Transverse colon (tissue), 4 donors: ENCODE measurements at regions not wholly inside any gene's neighbourhood (a gene's known extent, or its start where the extent isn't known, plus 50 kb on each side); places are given as distances from the start of the nearest gene placed in this dataset.

ENCODE experiments used
- DNase-seq: peaks from one replicate; pipeline ENCODE4 v3.0.0-alpha.2; 2019
- H3K27ac ChIP-seq, 4 donors: fragments of 200-600 bp; sonication (generic); 2 replicates each; pipeline ENCODE4 v1.5.1; 2016 to 2018; ENCODE audit warnings: inconsistent platforms in 4 of 4
- H3K27me3 ChIP-seq: fragments of 200-600 bp; sonication (generic); 2 replicates; pipeline ENCODE4 v1.5.1; 2017; ENCODE audit warnings: inconsistent platforms
- H3K36me3 ChIP-seq, 4 donors: fragments of 200-600 bp; sonication (generic); 2 replicates each; pipeline ENCODE4 v1.5.1; 2017 to 2019; ENCODE audit warnings: inconsistent platforms in 4 of 4
- H3K4me1 ChIP-seq, 4 donors: fragments of 200-600 bp; sonication (generic); 2 replicates each; pipeline ENCODE4 v1.5.1; 2017 to 2020; ENCODE audit warnings: inconsistent platforms in 4 of 4
- H3K4me3 ChIP-seq, 4 donors: fragments of 200-600 bp; sonication (generic); 1 replicate in 1 of 4; 2 replicates in 3 of 4; pipeline versions ENCODE4 v1.5.1 to v1.6.1; 2017 to 2019; ENCODE audit warnings: inconsistent platforms in 4 of 4
- H3K9me3 ChIP-seq, 2 donors: fragments of 200-600 bp; sonication (generic); 2 replicates each; pipeline ENCODE4 v1.5.1; 2017 to 2019; ENCODE audit warnings: inconsistent platforms in 2 of 2
- CTCF ChIP-seq, 5 experiments: fragments of 200-600 bp in 3 of 5; fragments of 450-650 bp in 2 of 5; sonication (generic) in 3 of 5; IDR thresholded peaks; 1 replicate in 2 of 5; 2 replicates in 3 of 5; pipeline ENCODE4 v1.5.1; 2016 to 2017; ENCODE audit warnings: antibody characterized with exemption in 5 of 5, inconsistent platforms in 3 of 5, mild to moderate bottlenecking in 2 of 5, moderate library complexity in 1 of 5
- EP300 ChIP-seq: sonication (generic); formaldehyde crosslinking; IDR thresholded peaks from one replicate; pipeline ENCODE4 v1.6.1; 2017; ENCODE audit warnings: antibody characterized with exemption, low read depth
- POLR2A ChIP-seq: fragments of 450-650 bp; IDR thresholded peaks from one replicate; pipeline ENCODE4 v1.6.1; 2016; ENCODE audit warnings: antibody characterized with exemption, mild to moderate bottlenecking, moderate library complexity
- POLR2AphosphoS5 ChIP-seq, 3 donors: sonication (generic); formaldehyde crosslinking; IDR thresholded peaks; one replicate each; pipeline ENCODE4 v1.6.1; 2016; ENCODE audit warnings: antibody characterized with exemption in 3 of 3
- whole genome bisulfite sequencing, 2 donors: methylation state at CpG; one replicate each; pipeline ENCODE4 v1.1.5; 2018; ENCODE audit warnings: low coverage in 1 of 2; 5-methylcytosine and 5-hydroxymethylcytosine counted together
- in situ Hi-C, 4 donors: fragments of 200-750 bp; cut with MboI; loops; one replicate each; pipeline versions ENCODE4 v1.15.0 to v1.15.1; 2017; ENCODE audit warnings: low sequenced_read_pairs in 3 of 4, low pct_ligation_motif_present in 1 of 4, low pct_unique_long_range_greater_than_20kb in 1 of 4
- intact Hi-C: fragments of 100-400 bp; cut with DNase I; formaldehyde crosslinking; loops from one replicate; pipeline ENCODE4 v1.15.1; 2023; ENCODE audit warnings: low total_unique reads

GRCh38 chr20:24405810-24406209 lies 63.6 kb upstream of the SYNDIG1 start:
- 63 to 67% methylated on average over 2 of the region's 2 CpGs for WGBS, 2 donors
- in situ Hi-C loops = loop anchor here in 1 of 4 donors (25.0 kb wide), 1 partner anchor 94 kb away; no protein-coding TSS in a partner anchor

GRCh38 chr20:24403406-24403805 lies 66.0 kb upstream of the SYNDIG1 start:
- Histone ChIP-seq H3K4me1 (no peaks in the 10 kb centered on the region), H3K4me3 (no peak overlapping the region), H3K9me3 (no peaks in the 10 kb centered on the region), H3K27me3 (no peaks in the 10 kb centered on the region), H3K36me3 (no peaks in the 10 kb centered on the region), H3K27ac (no peak overlapping the region)
- 69 to 100% methylated on average over 1 of the region's 1 CpG for WGBS, 2 donors
- no peak for DNase-seq
- intact Hi-C loops = no loop called here
- in situ Hi-C loops = loop anchor here in 1 of 4 donors (25.0 kb wide), 1 partner anchor 91 kb away; no protein-coding TSS in a partner anchor
- TF ChIP-seq POLR2A = no peak

More at GRCh38 chr20:24405810-24406209, 63.6 kb upstream of the SYNDIG1 start:
- H3K4me1 ChIP-seq = no peaks in the 10 kb centered on the region
- H3K36me3 ChIP-seq = no peaks in the 10 kb centered on the region
- TF ChIP-seq POLR2A = no peak
- H3K9me3 ChIP-seq = no peaks in the 10 kb centered on the region
- intact Hi-C loops = no loop called here
- no peaks in the 10 kb centered on the region for H3K27me3 ChIP-seq
- no peak overlapping the region for H3K4me3 ChIP-seq
- DNase-seq = no peak
- no peak overlapping the region for H3K27ac ChIP-seq

GRCh38 chr20:24402188-24402587 lies 67.2 kb upstream of the SYNDIG1 start:
- no peak for DNase-seq
- Histone ChIP-seq H3K4me1 (no peaks in the 10 kb centered on the region), H3K27me3 (no peaks in the 10 kb centered on the region), H3K27ac (no peak overlapping the region), H3K9me3 (no peaks in the 10 kb centered on the region), H3K4me3 (no peak overlapping the region), H3K36me3 (no peaks in the 10 kb centered on the region)
- in situ Hi-C loops (loop anchor here in 1 of 4 donors (25.0 kb wide), 1 partner anchor 90 kb away; no protein-coding TSS in a partner anchor), intact Hi-C loops (no loop called here)
- TF ChIP-seq EP300 = no peak
- WGBS, 2 donors = 68% methylated on average over 2 of the region's 2 CpGs; no CpG with 5 or more reads in 1 of the 2 donors

GRCh38 chr20:24395151-24395550 lies 74.3 kb upstream of the SYNDIG1 start:
- in situ Hi-C loops = no loop called here
- Histone ChIP-seq H3K4me1 (no peaks in the 10 kb centered on the region), H3K27ac (no peak overlapping the region), H3K36me3 (no peaks in the 10 kb centered on the region), H3K4me3 (no peak overlapping the region), H3K9me3 (no peaks in the 10 kb centered on the region), H3K27me3 (no peaks in the 10 kb centered on the region)
- DNase-seq = no peak
- intact Hi-C loops = no loop called here
- WGBS, 2 donors = 62% methylated on average over 7 of the region's 7 CpGs; no CpG with 5 or more reads in 1 of the 2 donors
- no peak for TF ChIP-seq EP300

- Histone ChIP-seq H3K9me3 (no peaks in the 10 kb centered on the region), H3K27me3 (no peaks in the 10 kb centered on the region), H3K27ac (no peak overlapping the region), H3K4me3 (no peak overlapping the region), H3K36me3 (no peaks in the 10 kb centered on the region), H3K4me1 (no peaks in the 10 kb centered on the region)
- WGBS, 2 donors = 78 to 80% methylated on average over 1 to 9 of the region's 9 CpGs
- intact Hi-C loops = no loop called here
- TF ChIP-seq POLR2AphosphoS5 (IDR thresholded peaks at IDR 0.05) = no peak
- no peak for TF ChIP-seq EP300
- no peak for TF ChIP-seq CTCF (IDR thresholded peaks at IDR 0.05)
- no peak for TF ChIP-seq POLR2A
- in situ Hi-C loops = no loop called here
- DNase-seq = no peak
These were observed 75.5 kb upstream of the SYNDIG1 start for GRCh38 chr20:24393903-24394302.

GRCh38 chr20:24392612-24393011 lies 76.8 kb upstream of the SYNDIG1 start:
- intact Hi-C loops = no loop called here
- in situ Hi-C loops = no loop called here

More at GRCh38 chr20:24392612-24393011, 76.8 kb upstream of the SYNDIG1 start:
- Histone ChIP-seq H3K27me3 (no peaks in the 10 kb centered on the region), H3K9me3 (no peaks in the 10 kb centered on the region), H3K4me3 (no peak overlapping the region), H3K27ac (no peak overlapping the region), H3K36me3 (no peaks in the 10 kb centered on the region), H3K4me1 (no peaks in the 10 kb centered on the region)
- WGBS, 2 donors = 70 to 80% methylated on average over 2 to 4 of the region's 4 CpGs
- no peak for TF ChIP-seq EP300
- TF ChIP-seq POLR2A = no peak
- no peak for TF ChIP-seq CTCF (IDR thresholded peaks at IDR 0.05)
- TF ChIP-seq POLR2AphosphoS5 (IDR thresholded peaks at IDR 0.05) = no peak
- DNase-seq = no peak
